Parathyroid adenoma (tissue), 2 donors: ENCODE measurements at regions not wholly inside any gene's neighbourhood (a gene's known extent, or its start where the extent isn't known, plus 50 kb on each side); places are given as distances from the start of the nearest gene placed in this dataset.

Experiments used
- H2AFZ ChIP-seq: fragments of 300-600 bp; sonication (generic); one replicate; pipeline ENCODE4 v1.7.0; 2017; ENCODE audit warnings: antibody characterized with exemption, mild to moderate bottlenecking
- H3K27ac ChIP-seq: fragments of 300-600 bp; sonication (generic); one replicate; pipeline ENCODE4 v1.7.0; 2017
- H3K27me3 ChIP-seq: fragments of 300-600 bp; sonication (generic); one replicate; pipeline ENCODE4 v1.7.0; 2017; ENCODE audit warnings: low read length; ENCODE audit not compliant: control insufficient read depth, insufficient read depth
- H3K36me3 ChIP-seq: fragments of 300-600 bp; sonication (generic); one replicate; pipeline ENCODE4 v1.7.0; 2017; ENCODE audit warnings: low read length; ENCODE audit not compliant: control insufficient read depth, insufficient read depth
- H3K4me1 ChIP-seq: fragments of 300-600 bp; sonication (generic); one replicate; pipeline ENCODE4 v1.7.0; 2017; ENCODE audit warnings: control low read depth
- H3K4me2 ChIP-seq: fragments of 300-600 bp; sonication (generic); one replicate; pipeline ENCODE4 v1.7.0; 2017; ENCODE audit warnings: low read length
- H3K4me3 ChIP-seq: fragments of 300-600 bp; sonication (generic); one replicate; pipeline ENCODE4 v1.7.0; 2017; ENCODE audit warnings: low read depth, low read length
- H3K79me2 ChIP-seq: fragments of 300-600 bp; sonication (generic); one replicate; pipeline ENCODE4 v1.7.0; 2017; ENCODE audit warnings: control low read depth
- H3K9ac ChIP-seq: fragments of 300-600 bp; sonication (generic); one replicate; pipeline ENCODE4 v1.7.0; 2017; ENCODE audit warnings: mild to moderate bottlenecking
- H3K9me3 ChIP-seq: fragments of 300-600 bp; sonication (generic); one replicate; pipeline ENCODE4 v1.7.0; 2017; ENCODE audit warnings: low read length; ENCODE audit not compliant: control insufficient read depth
- CTCF ChIP-seq: fragments of 300-600 bp; sonication (generic); IDR thresholded peaks from one replicate; pipeline ENCODE4 v1.7.0; 2017; ENCODE audit warnings: antibody characterized with exemption, mild to moderate bottlenecking
- donor health status: primary hyperparathyroidism.

DNA sequence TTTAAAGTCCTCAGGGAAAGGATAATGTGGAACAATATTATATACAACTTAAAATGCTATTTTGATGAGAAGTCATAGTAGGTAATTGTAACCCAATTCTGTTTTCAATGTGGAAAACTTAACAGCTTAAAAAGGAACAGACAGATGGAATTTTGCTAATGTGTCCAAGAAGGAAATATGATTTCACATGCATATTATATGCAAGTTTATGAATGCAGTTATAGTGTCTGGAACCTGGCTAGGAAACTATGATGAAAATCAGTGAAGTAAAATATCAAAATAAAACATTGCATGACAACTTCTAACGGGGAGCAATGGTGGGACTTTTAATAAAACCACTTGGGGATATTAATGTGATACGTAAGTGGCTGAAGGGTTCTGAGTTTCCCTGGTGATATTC is 152.6 kb upstream of the HAND2 start:
- Histone ChIP-seq H3K79me2 (no peaks in the 10 kb centered on the region), H3K27me3 (no peaks in the 10 kb centered on the region), H3K27ac (no peak overlapping the region), H3K9me3 (no peaks in the 10 kb centered on the region), H3K9ac (no peak overlapping the region), H3K4me1 (no peaks in the 10 kb centered on the region), H3K36me3 (no peaks in the 10 kb centered on the region), H3K4me3 (no peak overlapping the region), H2AFZ (no peak overlapping the region), H3K4me2 (no peak overlapping the region)
- no peak for TF ChIP-seq CTCF

GRCh38 chr4:173680278-173680677 is 150.2 kb upstream of the HAND2 start:
- Histone ChIP-seq H3K36me3 (no peaks in the 10 kb centered on the region), H3K27ac (no peak overlapping the region), H3K9me3 (no peaks in the 10 kb centered on the region), H3K4me1 (no peaks in the 10 kb centered on the region), H3K27me3 (no peaks in the 10 kb centered on the region), H2AFZ (no peak overlapping the region), H3K4me3 (no peak overlapping the region), H3K9ac (no peak overlapping the region), H3K79me2 (no peaks in the 10 kb centered on the region), H3K4me2 (no peak overlapping the region)
- no peak for TF ChIP-seq CTCF

DNA sequence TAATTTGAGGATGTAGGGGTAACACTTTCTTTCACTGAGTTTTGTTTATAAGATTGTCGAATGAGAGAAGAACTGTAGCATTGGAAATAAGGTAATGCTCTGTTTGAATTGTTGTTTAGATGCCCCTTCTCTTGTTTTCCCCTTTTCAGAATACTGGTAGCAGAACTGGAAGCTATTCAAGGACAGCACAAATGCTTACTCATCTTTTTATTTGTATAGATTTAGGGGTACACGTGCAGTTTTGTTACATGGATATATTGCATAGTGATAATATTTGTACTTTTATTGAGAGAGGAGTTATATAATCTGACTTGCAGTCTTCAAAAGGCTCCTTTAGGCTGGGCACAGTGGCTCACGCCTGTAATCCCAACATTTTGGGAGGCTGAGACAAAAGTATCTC is 145.4 kb upstream of the HAND2 start:
- Histone ChIP-seq H3K9me3 (no peaks in the 10 kb centered on the region), H3K4me2 (no peak overlapping the region), H3K79me2 (no peaks in the 10 kb centered on the region), H2AFZ (no peak overlapping the region), H3K9ac (no peak overlapping the region), H3K27me3 (no peaks in the 10 kb centered on the region), H3K36me3 (no peaks in the 10 kb centered on the region), H3K27ac (no peak overlapping the region), H3K4me3 (no peak overlapping the region), H3K4me1 (no peaks in the 10 kb centered on the region)
- no peak for TF ChIP-seq CTCF

GRCh38 chr4:173669460-173670179 is 139.6 kb upstream of the HAND2 start:
- H3K27ac ChIP-seq = no peak overlapping the region

More at GRCh38 chr4:173669460-173670179, 139.6 kb upstream of the HAND2 start:
- H3K36me3 ChIP-seq = no peaks in the 10 kb centered on the region
- H3K9me3 ChIP-seq = no peaks in the 10 kb centered on the region
- H3K27me3 ChIP-seq = no peaks in the 10 kb centered on the region
- TF ChIP-seq CTCF = no peak
- no peak overlapping the region for H2AFZ ChIP-seq
- H3K9ac ChIP-seq = no peak overlapping the region
- no peak overlapping the region for H3K4me3 ChIP-seq
- no peaks in the 10 kb centered on the region for H3K79me2 ChIP-seq
- no peak overlapping the region for H3K4me2 ChIP-seq
- no peaks in the 10 kb centered on the region for H3K4me1 ChIP-seq
